ENCODE measurements at regions not wholly inside any gene's neighbourhood (a gene's known extent, or its start where the extent isn't known, plus 50 kb on each side); places are given as distances from the start of the nearest gene placed in this dataset.

DNA sequence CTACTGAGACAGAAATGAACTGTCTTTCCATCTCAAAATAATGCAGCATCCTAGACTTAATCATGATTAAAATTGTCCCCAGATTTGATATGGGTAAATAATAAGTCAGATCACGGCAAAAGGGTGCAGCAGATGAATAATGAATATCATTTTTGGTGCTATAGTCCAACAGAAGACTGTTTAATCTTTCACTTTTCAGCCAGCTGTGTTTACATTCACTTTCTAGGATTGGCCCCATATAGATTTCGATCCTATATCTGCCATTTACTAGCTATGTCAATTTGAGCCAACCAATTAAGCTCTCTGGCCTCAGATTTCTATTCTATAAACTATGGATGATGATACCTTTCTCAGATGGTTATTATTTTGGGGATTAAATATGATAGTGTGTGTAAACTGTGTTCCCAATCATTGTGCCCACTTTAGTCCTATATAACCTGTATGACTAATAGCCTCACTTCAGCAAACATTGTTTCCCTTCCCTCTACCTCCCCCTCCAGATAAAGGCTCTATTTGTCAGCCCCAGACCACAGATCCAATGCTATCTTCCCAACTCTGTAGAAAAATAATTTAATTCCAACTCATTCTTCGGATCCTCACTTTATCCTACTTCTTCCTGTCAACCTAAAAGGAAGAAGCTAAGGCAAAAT, 53.6 kb upstream of the NT5E start:
- no peak for DNase-seq (ENCODE audit: low read depth in 2 of 2)

- DNase-seq (ENCODE audit: low read depth in 2 of 2): no peak
Observed at GRCh38 chr6:85395746-85396145, 54.1 kb upstream of the NT5E start.

DNA sequence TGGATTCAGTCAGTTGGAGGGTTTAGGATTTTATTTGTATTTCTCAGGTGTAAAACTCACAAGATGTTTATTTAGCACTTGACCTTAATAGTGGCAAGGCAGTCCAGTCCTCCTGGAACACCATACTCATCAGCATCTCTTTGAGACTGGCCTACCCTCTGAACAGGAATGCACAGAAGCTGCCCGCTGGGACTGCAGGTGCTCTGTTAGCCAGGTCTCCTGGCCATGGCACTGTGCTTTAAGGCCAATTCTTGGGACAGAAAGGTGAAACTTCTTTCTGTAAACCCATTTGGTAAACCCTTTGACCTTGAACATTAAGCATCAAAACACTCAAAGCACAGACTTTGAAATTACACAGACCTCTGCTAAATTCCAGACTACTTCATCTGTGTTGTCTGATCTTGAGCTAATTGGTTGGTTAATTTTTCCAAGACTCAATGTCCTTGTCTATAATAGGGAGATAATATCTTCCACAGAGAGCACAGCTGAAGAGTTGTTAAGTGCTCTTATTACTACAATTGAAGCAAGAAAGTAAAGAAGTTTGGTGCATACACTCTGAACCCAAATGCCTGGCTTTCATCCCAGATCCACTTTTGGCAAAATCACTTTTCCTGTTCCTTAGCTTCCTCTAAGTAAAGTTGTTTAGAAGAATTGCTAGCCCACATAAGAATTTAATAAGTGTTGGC, 54.9 kb upstream of the NT5E start:
- peak in 1 of 2 donors; percentile 42 for DNase-seq (ENCODE audit: low read depth in 2 of 2)

DNA sequence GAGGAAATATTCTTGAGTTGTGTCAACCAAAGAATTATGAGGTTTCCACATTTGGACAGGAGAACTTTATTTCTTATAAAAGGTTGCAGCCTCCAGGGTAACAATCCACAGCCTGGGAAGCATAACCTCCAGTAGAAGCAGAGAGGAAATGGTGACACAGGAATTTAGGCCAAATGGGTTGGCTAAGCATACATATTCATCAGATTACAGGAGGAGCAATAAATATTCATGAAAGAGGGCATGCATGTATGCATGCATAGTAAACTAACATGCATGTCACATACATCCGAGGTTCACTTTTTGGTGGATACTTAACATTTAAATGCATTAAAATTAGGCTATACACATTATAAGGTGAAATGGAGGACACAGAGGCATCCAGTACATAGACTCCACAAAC, 55.7 kb upstream of the NT5E start:
- no peak for DNase-seq (ENCODE audit: low read depth in 2 of 2)

DNA sequence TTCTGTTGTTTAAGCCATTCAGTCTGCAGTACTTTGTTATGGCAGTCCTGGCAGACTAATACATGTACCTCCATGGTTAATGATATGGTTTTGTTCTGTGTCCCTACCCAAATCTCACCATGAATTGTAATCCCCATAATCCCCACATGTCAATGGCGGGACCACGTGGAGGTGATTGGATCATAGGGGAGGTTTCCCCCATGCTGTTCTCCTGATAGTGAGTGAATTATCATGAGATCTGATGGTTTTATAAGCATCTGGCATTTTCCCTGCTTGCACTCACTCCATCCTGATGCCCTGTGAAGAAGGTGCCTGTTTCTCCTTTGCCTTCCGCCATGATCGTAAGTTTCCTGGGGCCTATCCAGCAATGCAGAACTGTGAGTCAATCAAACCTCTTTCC, 57.5 kb upstream of the NT5E start:
- DNase-seq (ENCODE audit: low read depth in 2 of 2): no peak

- DNase-seq (ENCODE audit: low read depth in 2 of 2): no peak
Observed at GRCh38 chr6:85390775-85391174, 59.1 kb upstream of the NT5E start.

DNA sequence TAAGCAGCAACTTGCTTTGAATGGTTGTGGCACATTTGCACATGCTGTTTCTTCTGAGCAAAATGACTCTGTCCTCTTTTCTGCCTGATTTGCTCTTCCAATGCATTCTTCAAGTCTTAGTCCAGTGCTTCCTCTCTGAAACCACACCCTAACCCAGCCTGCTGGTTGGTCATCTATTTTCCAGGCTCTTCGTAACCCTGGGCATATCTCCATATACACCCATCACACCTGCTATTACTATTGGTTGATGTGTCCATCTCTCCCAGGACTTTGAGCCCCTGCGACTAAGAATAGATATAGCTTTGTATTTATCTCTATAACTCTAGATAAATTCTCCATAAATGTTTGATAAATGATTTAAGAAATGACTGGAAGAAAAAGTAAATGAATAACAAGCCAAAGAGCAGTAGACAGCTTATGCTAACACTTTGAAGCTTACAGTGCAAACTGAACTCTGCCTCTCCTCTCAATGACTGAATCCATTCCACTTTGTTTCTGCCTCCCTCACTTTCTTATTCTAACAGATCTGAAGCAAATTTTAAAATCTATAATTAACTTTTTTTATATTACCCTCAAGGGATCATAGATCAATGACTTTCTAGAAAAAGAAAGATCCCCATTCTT, 59.7 kb upstream of the NT5E start:
- no peak for DNase-seq (ENCODE audit: low read depth in 2 of 2)

DNA sequence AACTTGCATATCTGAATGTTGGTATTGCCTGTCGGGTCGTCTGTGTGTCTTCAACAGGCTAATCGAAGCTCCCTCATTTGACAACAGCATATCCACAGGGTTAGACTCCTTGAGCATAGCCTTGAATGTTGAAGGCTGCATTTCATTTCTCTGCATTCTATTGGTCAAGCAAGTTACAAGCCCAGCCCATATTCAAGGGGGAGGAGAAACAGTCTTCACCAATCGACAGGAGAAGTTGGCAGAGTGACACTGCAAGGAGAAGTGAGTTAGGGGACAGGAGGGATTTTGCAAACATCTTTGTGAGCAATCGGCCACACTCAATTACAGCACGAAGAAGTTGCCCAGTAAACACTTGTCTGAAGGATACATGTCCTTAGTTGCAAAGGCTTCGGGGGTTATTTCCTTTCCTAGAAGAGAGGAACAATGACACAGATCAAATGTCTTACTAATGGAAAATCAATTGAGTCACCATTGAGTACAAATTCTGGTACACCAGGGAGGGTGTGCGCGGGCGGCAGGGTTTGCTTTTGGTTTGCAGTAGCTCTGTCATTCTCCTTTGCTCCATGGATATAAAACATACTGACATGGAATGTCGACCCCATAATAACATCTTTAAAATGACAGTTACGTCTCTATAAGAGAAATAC, 60.6 kb upstream of the NT5E start:
- DNase-seq (ENCODE audit: low read depth in 2 of 2): no peak

DNA sequence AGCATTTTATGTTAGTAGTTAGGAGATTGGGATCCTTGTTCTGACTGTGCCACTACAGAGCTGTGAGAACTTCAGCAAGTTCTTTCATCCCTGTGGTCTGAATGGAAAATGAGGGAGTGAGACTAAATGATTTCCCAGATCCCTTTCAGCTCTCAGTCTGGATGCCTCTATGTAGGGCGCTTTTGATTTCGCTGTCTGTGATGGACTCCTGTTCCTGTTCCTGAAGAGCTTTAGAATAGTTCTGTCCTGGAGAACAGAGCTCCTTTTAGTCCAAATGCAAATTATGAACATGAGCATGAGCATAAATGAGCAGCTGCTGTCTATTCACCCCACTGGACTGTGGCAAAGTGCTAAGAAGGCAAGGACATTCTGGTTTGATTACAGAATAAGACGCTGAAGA, 61.4 kb upstream of the NT5E start:
- no peak for DNase-seq (ENCODE audit: low read depth in 2 of 2)

GRCh38 chr6:85385636-85386315, 64.1 kb upstream of the NT5E start:
- DNase-seq (ENCODE audit: low read depth in 2 of 2): peak in 1 of 2 donors; percentile 31

GRCh38 chr6:85383042-85383441, 66.8 kb upstream of the NT5E start:
- no peak for DNase-seq (ENCODE audit: low read depth in 2 of 2)

DNA sequence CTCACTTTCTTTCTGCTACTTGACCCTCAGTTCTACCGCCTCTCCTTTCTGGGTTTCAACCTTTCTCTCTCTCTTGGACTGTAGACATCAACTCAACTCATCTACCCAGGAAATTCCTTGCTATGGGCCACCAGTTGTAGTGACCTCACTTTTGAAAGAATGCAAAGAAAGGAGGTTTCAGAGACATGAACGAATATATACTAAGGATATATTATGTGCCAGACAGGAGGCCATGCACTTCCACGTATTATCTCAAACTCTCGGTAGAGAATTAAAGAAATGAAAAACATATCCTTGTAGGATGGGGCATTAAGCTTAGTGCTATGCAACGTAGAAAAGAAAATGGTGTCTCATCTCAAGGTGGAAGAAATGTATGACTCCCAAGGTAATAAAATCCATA, 67.3 kb upstream of the NT5E start:
- no peak for DNase-seq (ENCODE audit: low read depth in 2 of 2)

GRCh38 chr6:85372915-85373270, 77.0 kb upstream of the NT5E start:
- no peak for DNase-seq (ENCODE audit: low read depth in 2 of 2)

- no peak for DNase-seq (ENCODE audit: low read depth in 2 of 2)
Observed at GRCh38 chr6:85372188-85372914, 77.5 kb upstream of the NT5E start.

DNA sequence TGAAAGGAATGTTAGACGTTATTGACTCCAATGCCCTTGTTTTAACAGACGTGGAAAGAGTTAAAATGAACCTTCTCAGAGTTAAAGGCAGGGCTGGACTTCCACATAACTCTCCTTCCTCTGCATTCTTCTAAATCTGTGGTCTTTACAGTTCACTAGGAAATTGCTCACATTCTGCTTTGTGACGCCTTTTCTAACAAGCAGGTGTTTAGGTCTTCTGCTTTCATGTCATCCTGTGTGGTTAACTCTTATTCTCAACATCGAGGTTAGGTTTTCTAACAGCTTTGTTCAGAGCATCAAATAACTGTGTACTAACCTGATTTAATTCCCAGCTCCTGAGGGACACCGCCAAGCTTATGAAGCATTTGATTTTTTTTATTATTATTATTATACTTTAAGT, 81.3 kb upstream of the NT5E start:
- DNase-seq (ENCODE audit: low read depth in 2 of 2): no peak

DNA sequence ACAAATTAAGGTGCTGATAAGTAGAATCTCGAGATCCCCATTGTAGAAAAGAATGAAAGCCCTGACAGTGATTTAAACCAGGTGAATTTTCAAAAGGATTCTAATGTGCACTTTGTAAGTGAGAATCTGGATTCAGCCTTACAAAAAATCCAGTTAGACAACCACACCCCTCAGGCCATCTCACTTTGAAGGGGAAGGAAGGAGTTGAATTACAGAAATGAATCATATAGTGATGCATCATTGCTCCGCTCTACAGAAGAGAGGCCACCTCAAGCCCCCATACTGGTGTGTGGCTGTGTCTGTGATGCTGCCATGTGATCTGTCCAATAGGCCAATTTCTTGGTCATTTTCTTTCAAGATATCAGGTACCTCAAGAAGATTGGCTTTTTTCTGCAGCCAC, 85.5 kb upstream of the NT5E start:
- peak in 1 of 2 donors; percentile 40 for DNase-seq (ENCODE audit: low read depth in 2 of 2)

DNA sequence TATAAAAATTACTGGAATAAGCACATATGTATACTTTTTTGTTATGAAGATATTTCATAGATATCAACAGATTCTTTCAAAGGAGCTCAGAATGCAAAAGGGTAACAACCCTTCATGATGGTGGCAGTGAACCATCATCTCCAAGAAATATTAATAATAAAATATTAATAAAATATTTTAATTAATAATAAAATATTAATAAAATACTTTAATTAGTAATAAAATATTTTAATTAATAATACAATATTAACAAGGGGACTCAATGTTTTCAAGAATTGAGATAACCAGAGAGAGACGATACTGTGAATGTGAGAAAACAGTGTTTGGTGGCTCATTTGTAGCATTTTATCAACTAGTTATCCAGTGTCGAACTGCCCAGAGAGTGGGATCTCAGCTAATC, 86.0 kb upstream of the NT5E start:
- DNase-seq (ENCODE audit: low read depth in 2 of 2): no peak

DNA sequence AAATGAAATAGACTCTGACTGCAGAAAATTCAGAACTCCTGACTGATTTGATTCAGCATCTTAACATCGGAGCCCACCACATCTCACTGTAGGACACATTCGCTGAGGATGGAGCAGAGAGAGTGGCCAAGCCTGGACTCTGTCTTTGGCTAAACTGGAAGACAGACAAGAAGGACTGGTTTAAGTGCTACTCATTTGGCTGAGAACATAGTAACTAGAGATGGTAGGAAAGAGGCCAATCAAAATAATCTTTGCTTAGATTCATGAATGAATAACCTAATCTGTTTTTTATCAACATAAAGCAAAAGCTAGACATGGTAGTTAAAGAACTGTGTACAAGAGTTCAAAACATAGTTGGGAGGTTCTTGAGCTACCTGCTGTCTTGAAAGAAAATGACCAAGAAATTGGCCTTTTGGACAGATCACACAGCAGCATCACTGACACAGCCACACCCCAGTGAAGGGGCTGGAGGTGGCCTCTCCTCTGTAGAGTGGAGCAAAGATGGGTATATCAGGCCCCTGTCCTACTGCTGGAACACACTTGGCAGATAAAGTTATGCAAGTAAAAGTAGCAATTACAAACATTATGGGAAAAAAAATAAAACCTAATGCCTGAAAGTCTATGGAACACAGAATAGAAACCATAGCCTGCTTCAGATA, 87.1 kb upstream of the NT5E start:
- no peak for DNase-seq (ENCODE audit: low read depth in 2 of 2)

GRCh38 chr6:85361643-85362014, 88.3 kb upstream of the NT5E start:
- DNase-seq (ENCODE audit: low read depth in 2 of 2): peak in 1 of 2 donors; percentile 11

DNA sequence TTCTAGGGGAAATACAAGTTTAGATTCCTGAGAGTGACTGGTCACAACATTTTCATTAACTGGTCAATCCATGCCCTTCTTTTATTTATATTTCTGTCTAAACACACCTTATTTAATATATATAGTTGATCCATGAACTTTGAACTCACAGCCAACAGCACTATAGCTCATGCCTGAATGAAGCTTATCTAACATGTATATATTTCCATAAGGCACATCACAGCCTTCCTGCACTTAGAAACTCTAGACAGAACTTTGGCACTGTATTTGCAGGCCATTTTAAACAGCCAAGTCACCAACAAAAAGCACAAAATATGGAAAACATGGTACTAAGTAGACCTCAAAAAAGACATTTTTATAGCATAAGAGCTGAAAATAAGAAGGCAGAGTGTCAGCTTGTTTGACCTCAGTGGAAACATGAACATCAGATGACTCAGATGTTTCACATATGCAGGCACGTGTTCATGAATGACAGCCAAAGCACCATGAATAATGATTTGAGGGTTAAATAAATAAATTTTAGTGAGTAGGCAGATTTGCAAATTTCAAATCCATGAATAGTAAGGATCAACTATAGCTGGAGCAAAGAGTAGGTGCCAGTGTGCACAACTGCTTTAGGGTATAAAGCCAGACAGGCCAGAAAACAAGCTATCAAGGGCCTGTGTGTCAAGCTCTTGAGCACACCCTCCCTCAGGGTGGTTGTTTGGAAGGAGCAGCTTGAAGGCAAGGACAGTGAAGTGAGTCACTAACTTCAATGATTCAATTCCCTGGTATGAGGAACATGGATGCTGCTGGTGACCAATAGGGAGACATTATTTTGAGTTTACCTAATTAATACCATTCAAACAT, 88.9 kb upstream of the NT5E start:
- DNase-seq (ENCODE audit: low read depth in 2 of 2): peak; percentile 35 to 69

Measured in dermis microvascular lymphatic vessel endothelial cell (primary cell).